IPS-18a (cell line): ENCODE measurements at regions not wholly inside any gene's neighbourhood (a gene's known extent, or its start where the extent isn't known, plus 50 kb on each side); places are given as distances from the start of the nearest gene placed in this dataset.

Source experiments
- H3K27ac ChIP-seq: one replicate; pipeline ENCODE4 v1.5.1; 2013; ENCODE audit warnings: low read length
- H3K27me3 ChIP-seq: one replicate; pipeline ENCODE4 v1.6.1; 2013; ENCODE audit warnings: mild to moderate bottlenecking, low read length; ENCODE audit not compliant: control insufficient read depth, insufficient read depth
- H3K36me3 ChIP-seq: one replicate; pipeline ENCODE4 v1.6.1; 2013; ENCODE audit warnings: low read depth, low read length; ENCODE audit not compliant: control insufficient read depth
- H3K4me1 ChIP-seq: one replicate; pipeline ENCODE4 v1.6.1; 2013; ENCODE audit warnings: low read depth, low read length; ENCODE audit not compliant: control insufficient read depth
- H3K4me3 ChIP-seq: one replicate; pipeline ENCODE4 v1.5.1; 2013; ENCODE audit warnings: low read length
- H3K9ac ChIP-seq: one replicate; pipeline ENCODE4 v1.6.1; 2013; ENCODE audit warnings: mild to moderate bottlenecking, low read length, moderate library complexity
- H3K9me3 ChIP-seq: one replicate; pipeline ENCODE4 v1.6.1; 2013; ENCODE audit warnings: low read depth, low read length; ENCODE audit not compliant: control insufficient read depth

GRCh38 chr10:9860045-9860444 lies 1157.6 kb upstream of the CELF2 start:
- no peak overlapping the region for H3K27ac ChIP-seq
- no peak overlapping the region for H3K4me3 ChIP-seq
- H3K9me3 ChIP-seq, result peaks cover 4% of the 10 kb centered on the region
- H3K9ac ChIP-seq, result no peak overlapping the region
- H3K4me1 ChIP-seq, result no peaks in the 10 kb centered on the region
- H3K27me3 ChIP-seq, result no peaks in the 10 kb centered on the region
- H3K36me3 ChIP-seq, result no peaks in the 10 kb centered on the region

DNA sequence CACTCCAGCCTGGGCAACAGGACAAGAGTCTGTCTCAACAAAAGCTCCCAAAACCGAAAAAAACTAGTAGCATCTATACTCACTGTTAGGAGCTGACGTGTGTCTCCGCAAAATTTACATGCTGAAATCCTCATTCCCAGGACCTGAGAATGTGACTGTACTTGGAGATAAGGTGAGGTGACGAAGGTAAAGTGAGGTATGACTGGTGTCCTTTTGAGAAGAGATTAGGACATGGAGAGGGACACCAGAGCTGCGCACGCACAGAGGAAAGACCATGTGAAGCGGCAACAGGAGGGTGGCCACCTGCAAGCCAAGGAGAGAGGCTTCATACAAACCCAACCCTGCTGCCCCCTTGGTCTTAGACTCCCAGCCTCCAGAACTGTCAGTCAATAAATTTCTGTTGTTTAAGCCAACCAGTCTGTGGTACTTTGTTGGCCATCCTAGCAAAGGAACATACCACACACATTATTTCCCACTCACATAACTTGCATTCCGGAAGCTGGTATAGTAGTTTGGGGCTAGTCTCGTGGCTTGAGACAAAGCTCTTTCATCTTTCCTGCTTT lies 1154.0 kb upstream of the CELF2 start:
- no peaks in the 10 kb centered on the region for H3K9me3 ChIP-seq
- H3K27me3 ChIP-seq, result no peaks in the 10 kb centered on the region
- H3K4me1 ChIP-seq, result no peaks in the 10 kb centered on the region
- no peak overlapping the region for H3K27ac ChIP-seq
- H3K36me3 ChIP-seq, result no peaks in the 10 kb centered on the region
- no peak overlapping the region for H3K9ac ChIP-seq
- H3K4me3 ChIP-seq, result no peak overlapping the region

- H3K4me3 ChIP-seq, result no peak overlapping the region
Observed at GRCh38 chr10:9868499-9868898, 1149.2 kb upstream of the CELF2 start.

GRCh38 chr10:9869205-9869604 lies 1148.5 kb upstream of the CELF2 start:
- Histone ChIP-seq H3K27me3 (no peaks in the 10 kb centered on the region), H3K9ac (no peak overlapping the region), H3K27ac (no peak overlapping the region), H3K36me3 (no peaks in the 10 kb centered on the region), H3K9me3 (no peaks in the 10 kb centered on the region), H3K4me3 (no peak overlapping the region), H3K4me1 (no peaks in the 10 kb centered on the region)

More at GRCh38 chr10:9868499-9868898, 1149.2 kb upstream of the CELF2 start:
- no peak overlapping the region for H3K9ac ChIP-seq
- no peaks in the 10 kb centered on the region for H3K36me3 ChIP-seq
- H3K4me1 ChIP-seq, result no peaks in the 10 kb centered on the region
- no peaks in the 10 kb centered on the region for H3K27me3 ChIP-seq
- H3K9me3 ChIP-seq, result no peaks in the 10 kb centered on the region
- no peak overlapping the region for H3K27ac ChIP-seq

GRCh38 chr10:9869606-9870176 lies 1148.0 kb upstream of the CELF2 start:
- no peaks in the 10 kb centered on the region for H3K36me3 ChIP-seq
- no peak overlapping the region for H3K4me3 ChIP-seq
- H3K27me3 ChIP-seq, result no peaks in the 10 kb centered on the region
- H3K9ac ChIP-seq, result no peak overlapping the region
- no peaks in the 10 kb centered on the region for H3K4me1 ChIP-seq
- H3K9me3 ChIP-seq, result no peaks in the 10 kb centered on the region
- H3K27ac ChIP-seq, result no peak overlapping the region

DNA sequence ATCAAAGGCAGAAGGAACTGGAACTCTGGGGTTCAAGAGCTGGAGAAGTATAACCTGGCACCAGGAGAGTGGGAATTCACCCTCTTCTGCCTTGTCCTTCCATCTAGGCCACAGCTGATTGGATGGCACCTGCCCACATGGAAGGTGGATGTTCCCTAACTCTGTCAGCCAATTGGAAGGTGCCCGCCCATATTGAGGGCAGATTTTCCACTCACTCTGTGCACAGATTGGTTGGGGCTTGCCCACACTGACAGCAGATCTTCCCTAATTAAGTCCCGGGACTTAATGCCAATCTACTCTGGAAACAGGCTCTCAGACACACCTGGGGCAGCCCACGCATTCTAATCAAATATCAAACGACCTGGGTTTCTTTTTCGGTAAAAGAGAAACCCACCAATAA lies 1142.3 kb upstream of the CELF2 start:
- Histone ChIP-seq H3K4me1 (no peaks in the 10 kb centered on the region), H3K9ac (no peak overlapping the region), H3K4me3 (no peak overlapping the region), H3K9me3 (no peaks in the 10 kb centered on the region), H3K27me3 (no peaks in the 10 kb centered on the region), H3K27ac (no peak overlapping the region), H3K36me3 (no peaks in the 10 kb centered on the region)

DNA sequence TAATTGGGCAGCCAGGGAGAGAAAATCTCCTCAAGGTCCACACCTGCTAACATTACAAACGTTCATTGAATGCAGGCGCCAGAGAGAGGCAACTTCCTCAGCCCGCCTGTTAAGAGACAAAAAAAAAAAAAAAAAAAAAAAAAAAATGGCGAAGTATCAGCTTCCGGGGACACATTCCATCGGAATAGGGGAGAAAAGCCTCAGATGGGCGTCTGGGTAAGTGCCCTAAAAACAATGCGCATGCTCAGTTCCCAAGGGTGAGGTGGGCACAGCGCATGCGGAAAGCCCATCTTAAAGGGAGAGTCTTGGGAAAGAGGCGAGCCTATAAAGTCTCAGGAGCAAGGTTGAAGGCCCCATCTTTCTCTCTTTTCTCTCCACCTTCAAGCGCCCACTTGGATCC lies 1139.7 kb upstream of the CELF2 start:
- Histone ChIP-seq H3K36me3 (no peaks in the 10 kb centered on the region), H3K4me3 (no peak overlapping the region), H3K27ac (no peak overlapping the region), H3K4me1 (no peaks in the 10 kb centered on the region), H3K9ac (no peak overlapping the region), H3K9me3 (peaks cover 2% of the 10 kb centered on the region), H3K27me3 (no peaks in the 10 kb centered on the region)

DNA sequence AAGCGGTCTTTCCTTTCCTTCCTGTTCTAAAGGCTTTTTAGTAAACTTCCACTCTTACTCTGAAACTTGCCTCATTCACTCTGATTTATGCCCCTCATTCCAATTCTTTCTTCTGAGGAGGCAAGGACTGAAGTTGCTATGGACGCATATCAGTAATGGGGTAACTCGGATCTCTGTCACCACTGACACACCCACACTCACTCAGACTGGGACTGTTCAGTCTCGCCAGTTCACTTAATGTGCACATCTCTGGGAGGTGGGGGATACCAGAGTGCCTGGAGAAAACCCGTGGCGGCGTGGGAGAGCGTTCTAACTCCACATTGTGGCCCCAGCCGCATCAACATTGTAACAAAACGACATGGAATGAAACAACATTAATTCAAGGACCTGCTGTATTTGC lies 1139.3 kb upstream of the CELF2 start:
- Histone ChIP-seq H3K36me3 (no peaks in the 10 kb centered on the region), H3K4me3 (no peak overlapping the region), H3K9ac (no peak overlapping the region)

DNA sequence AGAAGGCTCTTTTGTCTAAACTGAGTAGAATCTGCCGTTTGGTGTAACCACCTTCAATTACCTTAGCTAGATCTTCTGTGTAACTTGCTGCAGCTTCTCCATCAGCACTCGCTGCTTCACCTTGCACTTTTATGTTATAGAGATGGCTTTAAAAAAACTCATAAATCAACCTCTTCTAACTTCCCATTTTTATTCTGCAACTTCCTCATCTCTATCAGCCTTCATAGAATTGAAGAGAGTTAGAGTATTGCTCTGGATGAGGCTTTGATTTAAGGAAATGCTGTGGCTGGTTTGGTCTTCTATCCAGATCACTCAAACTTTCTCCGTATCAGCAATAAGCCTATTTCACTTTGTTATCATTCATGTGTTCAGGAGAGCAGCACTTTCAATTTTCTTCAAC lies 1131.9 kb upstream of the CELF2 start:
- Histone ChIP-seq H3K9me3 (peaks cover 2% of the 10 kb centered on the region), H3K36me3 (no peaks in the 10 kb centered on the region), H3K27me3 (no peaks in the 10 kb centered on the region), H3K9ac (no peak overlapping the region), H3K4me1 (no peaks in the 10 kb centered on the region), H3K27ac (no peak overlapping the region), H3K4me3 (no peak overlapping the region)

More for the DNA sequence above, 1139.3 kb upstream of the CELF2 start:
- H3K27me3 ChIP-seq, result no peaks in the 10 kb centered on the region
- H3K4me1 ChIP-seq, result no peaks in the 10 kb centered on the region
- H3K27ac ChIP-seq, result no peak overlapping the region
- H3K9me3 ChIP-seq, result peaks cover 2% of the 10 kb centered on the region

DNA sequence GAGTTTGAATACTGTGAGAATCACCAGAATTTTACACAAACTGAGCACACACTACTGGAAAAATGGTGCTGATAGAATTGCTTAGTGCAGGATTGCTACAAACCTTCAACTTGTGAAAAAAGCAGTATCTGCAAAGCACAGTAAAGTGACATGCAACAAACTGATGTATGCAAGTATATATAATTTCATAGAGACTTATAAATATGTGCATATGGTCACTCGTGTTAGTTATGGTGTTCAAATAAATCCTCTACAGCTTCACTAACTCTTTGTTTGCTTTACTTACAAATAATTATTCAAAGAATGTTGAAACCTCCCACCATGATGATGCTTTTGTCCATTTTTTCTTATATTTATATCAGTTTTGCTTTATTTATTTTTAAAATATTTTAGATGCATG lies 1130.9 kb upstream of the CELF2 start:
- Histone ChIP-seq H3K4me3 (no peak overlapping the region), H3K9ac (no peak overlapping the region), H3K27ac (no peak overlapping the region), H3K9me3 (peaks cover under 1% of the 10 kb centered on the region), H3K27me3 (no peaks in the 10 kb centered on the region), H3K4me1 (no peaks in the 10 kb centered on the region), H3K36me3 (no peaks in the 10 kb centered on the region)

DNA sequence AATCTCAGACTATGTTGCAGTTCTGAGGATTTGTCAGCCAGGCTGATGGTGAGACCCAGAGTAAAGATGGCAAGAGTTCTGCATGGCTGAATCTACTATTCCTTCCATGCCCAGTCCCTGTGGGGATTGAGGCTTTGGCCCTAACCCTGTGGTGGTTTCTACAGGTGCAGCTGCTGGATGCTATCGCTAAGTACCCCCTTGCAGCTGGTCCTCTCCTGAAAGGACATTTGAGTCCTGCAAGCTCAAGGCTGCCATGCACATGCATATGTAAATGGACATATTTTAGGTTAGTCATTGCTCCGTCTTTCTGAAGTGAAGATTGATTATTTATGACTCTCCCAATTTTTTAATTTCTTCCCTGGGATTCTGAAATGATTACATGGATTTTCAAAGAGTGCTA lies 1122.2 kb upstream of the CELF2 start:
- Histone ChIP-seq H3K4me1 (no peaks in the 10 kb centered on the region), H3K4me3 (no peak overlapping the region), H3K27me3 (no peaks in the 10 kb centered on the region), H3K27ac (no peak overlapping the region), H3K36me3 (no peaks in the 10 kb centered on the region), H3K9ac (no peak overlapping the region), H3K9me3 (no peaks in the 10 kb centered on the region)

GRCh38 chr10:9895981-9896380 lies 1121.7 kb upstream of the CELF2 start:
- no peak overlapping the region for H3K9ac ChIP-seq
- H3K9me3 ChIP-seq, result no peaks in the 10 kb centered on the region
- no peaks in the 10 kb centered on the region for H3K27me3 ChIP-seq
- no peak overlapping the region for H3K4me3 ChIP-seq
- no peaks in the 10 kb centered on the region for H3K36me3 ChIP-seq
- H3K4me1 ChIP-seq, result no peaks in the 10 kb centered on the region
- no peak overlapping the region for H3K27ac ChIP-seq
